IMR-90 (cell line): ENCODE measurements at regions not wholly inside any gene's neighbourhood (a gene's known extent, or its start where the extent isn't known, plus 50 kb on each side); places are given as distances from the start of the nearest gene placed in this dataset.

Experiments
- ATAC-seq: fragments of 200-7000 bp; cut with Tn5 transposase; 2 replicates; pipeline ENCODE4 v1.9.1; 2020; ENCODE audit warnings: low read depth, mild to moderate bottlenecking, moderate library complexity
- BruUV-seq: library from RNA; stranded (reverse); fragments of 400-500 nt; replicated peaks from 2 replicates; lab custom pipeline; 2021; lab: Mats Ljungman, UMichigan
- CTCF ChIA-PET: fragments of 300-600 bp; formaldehyde crosslinking; extraction: SDS; loops from one replicate; lab custom pipeline; 2021; ENCODE audit warnings: antibody characterized with exemption; lab: Yijun Ruan, JAX
- POLR2A ChIA-PET: fragments of 300-600 bp; sonication (Branson Sonifier 250); formaldehyde crosslinking; loops from one replicate; lab custom pipeline; 2022; ENCODE audit warnings: antibody characterized with exemption; ENCODE audit not compliant: unreplicated experiment; lab: Charles Lee
- DNase-seq: peaks from one replicate; pipeline ENCODE4 v3.0.0; 2013
- H2AFZ ChIP-seq: replicated peaks from 2 replicates; pipeline ENCODE3; 2013; ENCODE audit warnings: low read length, mild to moderate bottlenecking; ENCODE audit not compliant: poor library complexity
- H2AK5ac ChIP-seq: 2 replicates; pipeline ENCODE4 v1.6.1; 2013; ENCODE audit warnings: low read depth, low read length, inconsistent platforms
- H2AK9ac ChIP-seq: replicated peaks from 2 replicates; pipeline ENCODE3; 2013; ENCODE audit warnings: mild to moderate bottlenecking, low read depth, low read length, moderate library complexity; ENCODE audit not compliant: poor library complexity
- H2BK120ac ChIP-seq: 2 replicates; pipeline ENCODE4 v1.6.1; 2013; ENCODE audit warnings: low read depth, low read length, inconsistent platforms
- H2BK15ac ChIP-seq: 3 replicates; pipeline ENCODE4 v1.6.1; 2013; ENCODE audit warnings: low read depth, low read length, inconsistent platforms
- H2BK20ac ChIP-seq: 2 replicates; pipeline ENCODE4 v1.6.1; 2013; ENCODE audit warnings: low read depth, mild to moderate bottlenecking, inconsistent platforms, low read length, moderate library complexity
- H2BK5ac ChIP-seq: 2 replicates; pipeline ENCODE4 v1.6.1; 2013; ENCODE audit warnings: mild to moderate bottlenecking, low read depth, low read length, inconsistent platforms; ENCODE audit not compliant: poor library complexity, severe bottlenecking
- H3K14ac ChIP-seq: replicated peaks from 2 replicates; pipeline ENCODE4 v1.6.1; 2013; ENCODE audit warnings: low read depth, low read length, inconsistent platforms
- H3K18ac ChIP-seq: 2 replicates; pipeline ENCODE4 v1.6.1; 2013; ENCODE audit warnings: low read depth, low read length, control low read depth
- H3K23ac ChIP-seq: 2 replicates; pipeline ENCODE4 v1.6.1; 2013; ENCODE audit warnings: low read depth, low read length, inconsistent platforms
- H3K27ac ChIP-seq: 2 replicates; pipeline ENCODE4 v1.5.1; 2013; ENCODE audit warnings: mild to moderate bottlenecking, control low read depth, low read length; ENCODE audit not compliant: insufficient read depth
- H3K27me3 ChIP-seq: 2 replicates; pipeline ENCODE4 v1.6.1; 2013; ENCODE audit warnings: low read length; ENCODE audit not compliant: control insufficient read depth, insufficient read depth
- H3K36me3 ChIP-seq: 2 replicates; pipeline ENCODE4 v1.6.1; 2013; ENCODE audit warnings: low read length, mixed read lengths; ENCODE audit not compliant: control insufficient read depth, insufficient read depth
- H3K4ac ChIP-seq: 2 replicates; pipeline ENCODE4 v1.6.1; 2013; ENCODE audit warnings: low read depth, low read length, inconsistent platforms
- H3K4me1 ChIP-seq: 2 replicates; pipeline ENCODE4 v1.6.1; 2013; ENCODE audit warnings: low read length, mixed read lengths; ENCODE audit not compliant: control insufficient read depth, insufficient read depth
- H3K4me2 ChIP-seq: 2 replicates; pipeline ENCODE4 v1.6.1; 2013; ENCODE audit warnings: low read depth, mild to moderate bottlenecking, control low read depth, low read length, moderate library complexity
- H3K4me3 ChIP-seq: 2 replicates; pipeline ENCODE4 v1.5.1; 2013; ENCODE audit warnings: low read depth, mild to moderate bottlenecking, control low read depth, low read length, moderate library complexity; ENCODE audit not compliant: insufficient read depth
- H3K56ac ChIP-seq: 2 replicates; pipeline ENCODE4 v1.6.1; 2013; ENCODE audit warnings: low read length, inconsistent platforms; ENCODE audit not compliant: insufficient read depth; ENCODE audit errors: extremely low read depth
- H3K79me1 ChIP-seq, 2 experiments: 2 replicates each; pipeline ENCODE4 v1.6.1; 2013; ENCODE audit warnings: low read length in 2 of 2, inconsistent platforms in 1 of 2, low read depth in 1 of 2
- H3K9ac ChIP-seq: 2 replicates; pipeline ENCODE4 v1.6.1; 2013; ENCODE audit warnings: low read depth, low read length, control low read depth
- H3K9me1 ChIP-seq: 2 replicates; pipeline ENCODE4 v1.6.1; 2013; ENCODE audit warnings: low read length, inconsistent platforms; ENCODE audit not compliant: insufficient read depth
- H3K9me3 ChIP-seq: 2 replicates; pipeline ENCODE4 v1.6.1; 2013; ENCODE audit warnings: low read length; ENCODE audit not compliant: control insufficient read depth, insufficient read depth
- H4K20me1 ChIP-seq: 2 replicates; pipeline ENCODE4 v1.6.1; 2013; ENCODE audit warnings: low read length, inconsistent platforms; ENCODE audit not compliant: insufficient read depth
- H4K5ac ChIP-seq: 2 replicates; pipeline ENCODE4 v1.6.1; 2013; ENCODE audit warnings: mild to moderate bottlenecking, low read depth, low read length, control low read depth
- H4K8ac ChIP-seq, 2 experiments: 2 replicates each; pipeline ENCODE4 v1.6.1; 2013; ENCODE audit warnings: low read depth in 2 of 2, low read length in 2 of 2, control low read depth in 1 of 2, inconsistent platforms in 1 of 2
- H4K91ac ChIP-seq: 2 replicates; pipeline ENCODE4 v1.6.1; 2013; ENCODE audit warnings: low read depth, low read length, inconsistent platforms; ENCODE audit not compliant: insufficient read depth
- CTCF ChIP-seq: conservative IDR thresholded peaks from 2 replicates; pipeline ENCODE4 v1.5.1; 2012; ENCODE audit warnings: mild to moderate bottlenecking, low read depth, low read length, improper control_type of control experiment
- RAD21 ChIP-seq: IDR thresholded peaks from 2 replicates; pipeline ENCODE4 v1.6.1; 2012; ENCODE audit warnings: low read length, improper control_type of control experiment
- SMC3 ChIP-seq: fragments of 150-350 bp; IDR thresholded peaks from 2 replicates; pipeline ENCODE4 v1.6.1; 2016; ENCODE audit warnings: low read depth, mild to moderate bottlenecking, antibody characterized with exemption, low read length, moderate library complexity
- WGBS, 2 experiments: methylation state at CpG; one replicate each; pipeline versions ENCODE4 v1.1.5 to v1.1.7; 2013; ENCODE audit warnings: missing lambda C conversion rate in 2 of 2; ENCODE audit not compliant: insufficient read length in 1 of 2; ENCODE audit errors: extremely low coverage in 2 of 2; 5-methylcytosine and 5-hydroxymethylcytosine counted together
- dilution Hi-C: fragments of 300-500 bp; cut with HindIII; formaldehyde crosslinking; loops from one replicate; pipeline ENCODE4 v1.14.3; 2018; ENCODE audit warnings: low sequenced_read_pairs; ENCODE audit not compliant: unreplicated experiment
- in situ Hi-C: fragments of 300-500 bp; cut with MboI; formaldehyde crosslinking; loops from 3 replicates; pipeline ENCODE4 v1.14.3; 2019; ENCODE audit warnings: low sequenced_read_pairs, inconsistent platforms, mixed read lengths
- intact Hi-C: fragments of 100-400 bp; cut with micrococcal nuclease; formaldehyde crosslinking; loops from 2 replicates; pipeline ENCODE4 v1.10.0; 2022

DNA sequence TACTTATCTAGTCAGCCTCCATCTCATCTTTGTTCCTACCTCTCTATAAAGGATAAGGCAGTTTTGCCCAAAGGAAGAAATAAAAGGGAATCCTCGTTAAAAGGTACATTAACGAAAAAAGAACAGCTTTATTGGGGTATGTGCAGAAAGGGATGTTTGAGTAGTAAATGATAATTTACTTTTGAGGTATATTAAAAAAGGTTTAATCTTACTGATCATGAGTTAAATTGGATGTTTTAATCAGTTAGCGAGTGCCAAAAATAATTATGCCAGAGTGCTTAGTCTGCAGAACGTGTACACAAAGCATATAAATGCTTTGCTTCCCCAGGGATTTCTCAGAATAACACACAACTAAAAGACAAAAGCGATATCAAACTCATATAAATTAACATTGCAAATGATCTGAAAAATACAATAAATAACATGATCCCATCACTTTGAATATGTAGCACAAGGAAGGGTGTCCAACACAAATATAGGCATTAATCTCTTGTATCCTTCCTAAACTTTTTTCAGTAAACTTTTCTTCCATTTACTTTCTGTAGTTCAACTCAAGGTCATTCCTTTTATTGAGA lies 865.0 kb downstream of the NR2F1-AS1 start:
- H3K14ac ChIP-seq: no peak overlapping the region
- ChIA-PET CTCF (interaction anchor here (1.4 kb wide), 1 partner anchor 27 kb away, joined by 3 read pairs; no protein-coding TSS in a partner anchor), POLR2A (no interaction called here)
- H4K20me1 ChIP-seq: no peaks in the 10 kb centered on the region
- no peak overlapping the region for H3K4me3 ChIP-seq
- DNase-seq (no peak), ATAC-seq (no peak)
- no peaks in the 10 kb centered on the region for H3K79me1 ChIP-seq
- no peak overlapping the region for H3K27ac ChIP-seq
- in situ Hi-C loops: no loop called here
- H2BK20ac ChIP-seq: no peak overlapping the region
- no peak overlapping the region for H2AK9ac ChIP-seq
- dilution Hi-C loops: no loop called here
- H3K9me3 ChIP-seq: no peaks in the 10 kb centered on the region
- TF ChIP-seq SMC3 (no peak), CTCF (no peak), RAD21 (no peak)
- H3K9ac ChIP-seq: no peak overlapping the region
- H4K91ac ChIP-seq: no peak overlapping the region
- no peak overlapping the region for H3K56ac ChIP-seq
- H3K9me1 ChIP-seq: no peaks in the 10 kb centered on the region
- peaks cover 2% of the 10 kb centered on the region; the same call in 1 of the 2 replicates for H3K4me1 ChIP-seq
- no peak overlapping the region for H2AK5ac ChIP-seq
- H3K4ac ChIP-seq: no peak overlapping the region
- no TSS peak for BruUV-seq
- no peak overlapping the region for H3K18ac ChIP-seq
- H2BK5ac ChIP-seq: no peak overlapping the region
- no CpG with 5 or more reads among the region's 5 CpGs for WGBS, 2 experiments
- H4K8ac ChIP-seq: no peak overlapping the region
- H3K4me2 ChIP-seq: no peak overlapping the region
- no peaks in the 10 kb centered on the region for H3K36me3 ChIP-seq
- no peak overlapping the region for H2BK120ac ChIP-seq
- H3K27me3 ChIP-seq: no peaks in the 10 kb centered on the region
- H2AFZ ChIP-seq: no peak overlapping the region
- intact Hi-C loops: no loop called here
- H3K23ac ChIP-seq: no peak overlapping the region
- no peak overlapping the region for H2BK15ac ChIP-seq
- no peak overlapping the region for H4K5ac ChIP-seq
